Fibroblast of lung (primary cell): ENCODE measurements at regions not wholly inside any gene's neighbourhood (a gene's known extent, or its start where the extent isn't known, plus 50 kb on each side); places are given as distances from the start of the nearest gene placed in this dataset.

Experiments used
- DNase-seq, 2 donors: peaks; one replicate each; pipeline versions ENCODE4 v3.0.0 to v3.0.0-alpha.2; 2010; ENCODE audit warnings: low read depth in 2 of 2
- H2AFZ ChIP-seq: 2 replicates; pipeline ENCODE4 v1.5.1; 2012; ENCODE audit warnings: low read length, control low read depth, inconsistent platforms
- H3K27ac ChIP-seq: 2 replicates; pipeline ENCODE4 v1.5.1; 2011; ENCODE audit warnings: low read length, control low read depth; ENCODE audit not compliant: insufficient read depth
- H3K27me3 ChIP-seq: 2 replicates; pipeline ENCODE4 v1.5.1; 2011; ENCODE audit warnings: mild to moderate bottlenecking, low read length; ENCODE audit not compliant: control insufficient read depth, insufficient read depth
- H3K36me3 ChIP-seq: 2 replicates; pipeline ENCODE4 v1.5.1; 2011; ENCODE audit warnings: low read length; ENCODE audit not compliant: control insufficient read depth, insufficient read depth
- H3K4me1 ChIP-seq: 2 replicates; pipeline ENCODE4 v1.5.1; 2011; ENCODE audit warnings: low read length; ENCODE audit not compliant: control insufficient read depth, insufficient read depth; ENCODE audit errors: extremely low read depth
- H3K4me2 ChIP-seq: 2 replicates; pipeline ENCODE4 v1.5.1; 2011; ENCODE audit warnings: low read length, control low read depth; ENCODE audit not compliant: insufficient read depth; ENCODE audit errors: extremely low read depth
- H3K4me3 ChIP-seq, 4 experiments: fragments of 200-600 bp in 1 of 4; sonication (generic) in 1 of 4; replicated peaks in 1 of 4; 2 replicates each; pipeline ENCODE4 v1.5.1; 2011 to 2016; ENCODE audit warnings: low read length in 4 of 4, low read depth in 3 of 4, mild to moderate bottlenecking in 3 of 4, control low read depth in 2 of 4, inconsistent platforms in 1 of 4, mixed read lengths in 1 of 4; ENCODE audit not compliant: insufficient read depth in 1 of 4; ENCODE audit errors: control extremely low read depth in 1 of 4
- H3K79me2 ChIP-seq: 2 replicates; pipeline ENCODE4 v1.5.1; 2012; ENCODE audit warnings: mild to moderate bottlenecking, low read length, inconsistent platforms; ENCODE audit not compliant: control insufficient read depth, insufficient read depth
- H3K9ac ChIP-seq: 2 replicates; pipeline ENCODE4 v1.5.1; 2011; ENCODE audit warnings: mild to moderate bottlenecking, low read length, control low read depth; ENCODE audit not compliant: insufficient read depth
- H3K9me3 ChIP-seq: 2 replicates; pipeline ENCODE4 v1.5.1; 2012; ENCODE audit warnings: low read depth, low read length; ENCODE audit not compliant: control insufficient read depth, insufficient read depth
- H4K20me1 ChIP-seq: 2 replicates; pipeline ENCODE4 v1.5.1; 2011; ENCODE audit warnings: low read length; ENCODE audit not compliant: control insufficient read depth, insufficient read depth; ENCODE audit errors: extremely low read depth
- EZH2 ChIP-seq: IDR thresholded peaks from 2 replicates; pipeline ENCODE4 v1.5.1; 2012; ENCODE audit warnings: low read length, control low read depth, mild to moderate bottlenecking; ENCODE audit errors: missing control alignments
- TF ChIP-seq, protein P1 (sequence below), 2 donors: IDR thresholded peaks in 1 of 2; conservative IDR thresholded peaks in 1 of 2; 1 replicate in 1 of 2; 2 replicates in 1 of 2; pipeline ENCODE4 v1.5.1; 2011 to 2012; ENCODE audit warnings: low read length in 2 of 2, control low read depth in 1 of 2, inconsistent platforms in 1 of 2, low read depth in 1 of 2, mild to moderate bottlenecking in 1 of 2

GRCh38 chr10:130573446-130573845, 437.3 kb downstream of the GLRX3 start:
- H3K79me2 ChIP-seq: no peaks in the 10 kb centered on the region
- H3K36me3 ChIP-seq: no peaks in the 10 kb centered on the region
- H3K27me3 ChIP-seq: no peaks in the 10 kb centered on the region
- H3K9ac ChIP-seq: no peak overlapping the region
- no peak overlapping the region for H3K4me2 ChIP-seq
- H3K9me3 ChIP-seq: no peaks in the 10 kb centered on the region
- TF ChIP-seq EZH2: no peak
- TF ChIP-seq, protein P1, sequence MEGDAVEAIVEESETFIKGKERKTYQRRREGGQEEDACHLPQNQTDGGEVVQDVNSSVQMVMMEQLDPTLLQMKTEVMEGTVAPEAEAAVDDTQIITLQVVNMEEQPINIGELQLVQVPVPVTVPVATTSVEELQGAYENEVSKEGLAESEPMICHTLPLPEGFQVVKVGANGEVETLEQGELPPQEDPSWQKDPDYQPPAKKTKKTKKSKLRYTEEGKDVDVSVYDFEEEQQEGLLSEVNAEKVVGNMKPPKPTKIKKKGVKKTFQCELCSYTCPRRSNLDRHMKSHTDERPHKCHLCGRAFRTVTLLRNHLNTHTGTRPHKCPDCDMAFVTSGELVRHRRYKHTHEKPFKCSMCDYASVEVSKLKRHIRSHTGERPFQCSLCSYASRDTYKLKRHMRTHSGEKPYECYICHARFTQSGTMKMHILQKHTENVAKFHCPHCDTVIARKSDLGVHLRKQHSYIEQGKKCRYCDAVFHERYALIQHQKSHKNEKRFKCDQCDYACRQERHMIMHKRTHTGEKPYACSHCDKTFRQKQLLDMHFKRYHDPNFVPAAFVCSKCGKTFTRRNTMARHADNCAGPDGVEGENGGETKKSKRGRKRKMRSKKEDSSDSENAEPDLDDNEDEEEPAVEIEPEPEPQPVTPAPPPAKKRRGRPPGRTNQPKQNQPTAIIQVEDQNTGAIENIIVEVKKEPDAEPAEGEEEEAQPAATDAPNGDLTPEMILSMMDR (conservative IDR thresholded peaks at IDR 0.05 in 1 of 2, IDR thresholded peaks at IDR 0.05 in 1 of 2; ENCODE audit: low read depth in 1 of 2, low read length in 2 of 2): no peak
- no peaks in the 10 kb centered on the region for H3K4me1 ChIP-seq
- H3K27ac ChIP-seq: no peak overlapping the region
- H3K4me3 ChIP-seq: no peak overlapping the region
- no peak overlapping the region for H2AFZ ChIP-seq
- no peaks in the 10 kb centered on the region for H4K20me1 ChIP-seq
- no peak for DNase-seq

GRCh38 chr10:130575756-130576285, 439.6 kb downstream of the GLRX3 start:
- Histone ChIP-seq H3K9me3 (no peaks in the 10 kb centered on the region), H3K4me3 (no peak overlapping the region), H4K20me1 (no peaks in the 10 kb centered on the region), H3K27ac (no peak overlapping the region), H3K79me2 (no peaks in the 10 kb centered on the region), H3K4me2 (no peak overlapping the region), H2AFZ (no peak overlapping the region), H3K36me3 (no peaks in the 10 kb centered on the region), H3K9ac (no peak overlapping the region), H3K4me1 (no peaks in the 10 kb centered on the region), H3K27me3 (no peaks in the 10 kb centered on the region)
- TF ChIP-seq, protein P1 (conservative IDR thresholded peaks at IDR 0.05 in 1 of 2, IDR thresholded peaks at IDR 0.05 in 1 of 2; ENCODE audit: low read depth in 1 of 2, low read length in 2 of 2): no peak
- no peak for TF ChIP-seq EZH2
- DNase-seq: no peak

- TF ChIP-seq, protein P1 (conservative IDR thresholded peaks at IDR 0.05 in 1 of 2, IDR thresholded peaks at IDR 0.05 in 1 of 2; ENCODE audit: low read depth in 1 of 2, low read length in 2 of 2): no peak
- TF ChIP-seq EZH2: no peak
- no peaks in the 10 kb centered on the region for H4K20me1 ChIP-seq
- no peak overlapping the region for H3K9ac ChIP-seq
- H3K4me3 ChIP-seq: no peak overlapping the region
- no peaks in the 10 kb centered on the region for H3K36me3 ChIP-seq
- H3K27ac ChIP-seq: no peak overlapping the region
- no peak overlapping the region for H2AFZ ChIP-seq
- no peaks in the 10 kb centered on the region for H3K79me2 ChIP-seq
- H3K9me3 ChIP-seq: no peaks in the 10 kb centered on the region
- H3K4me1 ChIP-seq: no peaks in the 10 kb centered on the region
- H3K27me3 ChIP-seq: no peaks in the 10 kb centered on the region
- H3K4me2 ChIP-seq: no peak overlapping the region
- no peak for DNase-seq
These were observed 440.2 kb downstream of the GLRX3 start for GRCh38 chr10:130576427-130576826.
